GM12878 (cell line): ENCODE measurements at regions not wholly inside any gene's neighbourhood (a gene's known extent, or its start where the extent isn't known, plus 50 kb on each side); places are given as distances from the start of the nearest gene placed in this dataset.
A peak's percentile ranks its signal among the peaks of the same experiment; 100 is the strongest.
"Not testable (repeated sequence)": the region's sequence is repeated elsewhere in the genome, so short reads cannot be mapped to it uniquely, and the experiment has no call there.

Experiments
- ATAC-seq: fragments of 200-7000 bp; cut with Tn5 transposase; 3 replicates; pipeline ENCODE4 v1.9.1; 2020; ENCODE audit warnings: mild to moderate bottlenecking, moderate library complexity
- BruUV-seq: library from RNA; stranded (reverse); fragments of 400-500 nt; replicated peaks from 2 replicates; lab custom pipeline; 2021; lab: Mats Ljungman, UMichigan
- CTCF ChIA-PET: fragments of 300-600 bp; sonication (Branson Sonifier 250); formaldehyde crosslinking; extraction: SDS; loops from one replicate; lab custom pipeline; 2021; ENCODE audit warnings: inconsistent platforms; lab: Yijun Ruan, JAX
- POLR2A ChIA-PET: fragments of 350-600 bp; formaldehyde crosslinking; extraction: SDS; loops from one replicate; lab custom pipeline; 2021; ENCODE audit warnings: inconsistent platforms; lab: Charles Lee
- RAD21 ChIA-PET: fragments of 300-600 bp; sonication (Branson Sonifier 250); formaldehyde crosslinking; loops from one replicate; lab custom pipeline; 2023; ENCODE audit warnings: antibody characterized with exemption; ENCODE audit not compliant: unreplicated experiment; lab: Charles Lee
- SMC1A ChIA-PET: fragments of 300-600 bp; sonication (Branson Sonifier 250); formaldehyde crosslinking; loops from one replicate; lab custom pipeline; 2023; ENCODE audit not compliant: unreplicated experiment, uncharacterized antibody; lab: Charles Lee
- DNase-seq: peaks from one replicate; pipeline ENCODE4 v3.0.0-alpha.2; 2011; ENCODE audit warnings: low read depth, low spot score
- FAIRE-seq: peaks from 3 replicates; lab custom pipeline; 2011; peaks lifted over from hg19 to GRCh38; lab: Jason Lieb, UNC
- H2AFZ ChIP-seq: 2 replicates; pipeline ENCODE4 v1.6.0; 2011; ENCODE audit warnings: low read depth, low read length, control low read depth; ENCODE audit not compliant: control insufficient read depth
- H3K27ac ChIP-seq: 2 replicates; pipeline ENCODE4 v1.5.1; 2011; ENCODE audit warnings: control low read depth; ENCODE audit not compliant: control insufficient read depth, insufficient read depth
- H3K27me3 ChIP-seq, 2 experiments: replicated peaks in 1 of 2; 2 replicates each; pipeline versions ENCODE4 v1.6.0 to v1.6.1; 2011; ENCODE audit warnings: low read length in 1 of 2; ENCODE audit not compliant: control insufficient read depth in 2 of 2, insufficient read depth in 2 of 2
- H3K36me3 ChIP-seq, 2 experiments: 2 replicates each; pipeline ENCODE4 v1.5.1; 2011; ENCODE audit warnings: low read length in 1 of 2; ENCODE audit not compliant: control insufficient read depth in 2 of 2, insufficient read depth in 2 of 2
- H3K4me1 ChIP-seq: 2 replicates; pipeline ENCODE4 v1.6.1; 2011; ENCODE audit warnings: mild to moderate bottlenecking, low read length, moderate library complexity, mixed read lengths; ENCODE audit not compliant: control insufficient read depth, insufficient read depth
- H3K4me2 ChIP-seq: 2 replicates; pipeline ENCODE4 v1.6.0; 2011; ENCODE audit warnings: control low read depth; ENCODE audit not compliant: control insufficient read depth, insufficient read depth
- H3K4me3 ChIP-seq: fragments of 200-600 bp; sonication (generic); 2 replicates; pipeline ENCODE4 v1.5.1; 2016
- H3K79me2 ChIP-seq: 2 replicates; pipeline ENCODE4 v1.6.0; 2011; ENCODE audit warnings: low read length; ENCODE audit not compliant: control insufficient read depth, insufficient read depth
- H3K9ac ChIP-seq: 2 replicates; pipeline ENCODE4 v1.8.0; 2011; ENCODE audit warnings: low read length, control low read depth, mixed read lengths; ENCODE audit not compliant: control insufficient read depth, insufficient read depth
- H3K9me3 ChIP-seq: replicated peaks from 3 replicates; pipeline ENCODE4 v1.5.1; 2011; ENCODE audit warnings: mild to moderate bottlenecking, low read length; ENCODE audit not compliant: control insufficient read depth, insufficient read depth
- H4K20me1 ChIP-seq: 2 replicates; pipeline ENCODE4 v1.6.0; 2011; ENCODE audit not compliant: control insufficient read depth, insufficient read depth
- SPI1 ChIP-seq: IDR thresholded peaks from 2 replicates; pipeline ENCODE4 v1.6.1; 2011; ENCODE audit warnings: low read depth, mild to moderate bottlenecking, low read length, moderate library complexity, borderline replicate concordance; ENCODE audit not compliant: insufficient read depth
- WGBS: methylation state at CpG from one replicate; pipeline ENCODE4 v1.1.6; 2016; ENCODE audit warnings: low lambda C conversion rate; ENCODE audit not compliant: insufficient replicate concordance, insufficient coverage; ENCODE audit errors: missing lambda C conversion rate; 5-methylcytosine and 5-hydroxymethylcytosine counted together
- in situ Hi-C: fragments of 300-500 bp; cut with MboI; formaldehyde crosslinking; loops from 9 replicates; pipeline ENCODE4 v1.14.3; 2018; ENCODE audit warnings: mixed read lengths
- intact Hi-C: fragments of 100-400 bp; cut with micrococcal nuclease; formaldehyde crosslinking; loops from one replicate; pipeline ENCODE4 v1.14.2; 2022; ENCODE audit not compliant: unreplicated experiment
- TF ChIP-seq, protein P1 (sequence below): fragments of 450-650 bp; IDR thresholded peaks from 2 replicates; pipeline ENCODE4 v1.6.1; 2017; ENCODE audit warnings: mild to moderate bottlenecking, moderate library complexity

DNA sequence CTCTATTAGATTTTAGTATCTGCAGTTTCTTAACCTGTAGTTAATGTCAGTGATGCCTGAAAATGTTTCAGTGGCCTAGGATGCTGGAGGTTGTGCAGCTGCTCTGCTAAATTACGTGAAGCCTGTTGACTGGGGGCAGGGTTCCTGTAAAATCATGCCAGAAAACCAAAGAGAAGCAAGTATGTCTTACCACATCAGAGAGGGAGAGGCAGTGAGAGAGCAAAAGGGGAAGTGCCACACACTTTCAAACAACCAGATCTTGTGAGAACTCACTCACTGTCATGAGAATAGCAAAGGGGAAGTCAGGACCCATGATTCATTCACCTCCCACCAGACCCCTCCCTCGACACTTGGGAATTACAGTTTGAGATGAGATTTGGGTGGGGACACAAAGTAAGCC lies 83.9 kb upstream of the CYLC2 start:
- H3K4me2 ChIP-seq = no peak overlapping the region
- H2AFZ ChIP-seq = no peak overlapping the region
- WGBS = 0% methylated on average over 2 of the region's 2 CpGs
- TF ChIP-seq SPI1 = peak; percentile 75
- TF ChIP-seq, protein P1, sequence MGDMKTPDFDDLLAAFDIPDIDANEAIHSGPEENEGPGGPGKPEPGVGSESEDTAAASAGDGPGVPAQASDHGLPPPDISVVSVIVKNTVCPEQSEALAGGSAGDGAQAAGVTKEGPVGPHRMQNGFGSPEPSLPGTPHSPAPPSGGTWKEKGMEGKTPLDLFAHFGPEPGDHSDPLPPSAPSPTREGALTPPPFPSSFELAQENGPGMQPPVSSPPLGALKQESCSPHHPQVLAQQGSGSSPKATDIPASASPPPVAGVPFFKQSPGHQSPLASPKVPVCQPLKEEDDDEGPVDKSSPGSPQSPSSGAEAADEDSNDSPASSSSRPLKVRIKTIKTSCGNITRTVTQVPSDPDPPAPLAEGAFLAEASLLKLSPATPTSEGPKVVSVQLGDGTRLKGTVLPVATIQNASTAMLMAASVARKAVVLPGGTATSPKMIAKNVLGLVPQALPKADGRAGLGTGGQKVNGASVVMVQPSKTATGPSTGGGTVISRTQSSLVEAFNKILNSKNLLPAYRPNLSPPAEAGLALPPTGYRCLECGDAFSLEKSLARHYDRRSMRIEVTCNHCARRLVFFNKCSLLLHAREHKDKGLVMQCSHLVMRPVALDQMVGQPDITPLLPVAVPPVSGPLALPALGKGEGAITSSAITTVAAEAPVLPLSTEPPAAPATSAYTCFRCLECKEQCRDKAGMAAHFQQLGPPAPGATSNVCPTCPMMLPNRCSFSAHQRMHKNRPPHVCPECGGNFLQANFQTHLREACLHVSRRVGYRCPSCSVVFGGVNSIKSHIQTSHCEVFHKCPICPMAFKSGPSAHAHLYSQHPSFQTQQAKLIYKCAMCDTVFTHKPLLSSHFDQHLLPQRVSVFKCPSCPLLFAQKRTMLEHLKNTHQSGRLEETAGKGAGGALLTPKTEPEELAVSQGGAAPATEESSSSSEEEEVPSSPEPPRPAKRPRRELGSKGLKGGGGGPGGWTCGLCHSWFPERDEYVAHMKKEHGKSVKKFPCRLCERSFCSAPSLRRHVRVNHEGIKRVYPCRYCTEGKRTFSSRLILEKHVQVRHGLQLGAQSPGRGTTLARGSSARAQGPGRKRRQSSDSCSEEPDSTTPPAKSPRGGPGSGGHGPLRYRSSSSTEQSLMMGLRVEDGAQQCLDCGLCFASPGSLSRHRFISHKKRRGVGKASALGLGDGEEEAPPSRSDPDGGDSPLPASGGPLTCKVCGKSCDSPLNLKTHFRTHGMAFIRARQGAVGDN = no peak
- ChIA-PET RAD21 (no interaction called here), SMC1A (no interaction called here), POLR2A (no interaction called here), CTCF (no interaction called here)
- no peaks in the 10 kb centered on the region for H3K9me3 ChIP-seq
- H3K9ac ChIP-seq = no peak overlapping the region
- H3K27ac ChIP-seq = no peak overlapping the region
- H3K79me2 ChIP-seq = no peaks in the 10 kb centered on the region
- no peaks in the 10 kb centered on the region for H4K20me1 ChIP-seq
- intact Hi-C loops (no loop called here), in situ Hi-C loops (no loop called here)
- no peak for ATAC-seq
- H3K36me3 ChIP-seq = no peaks in the 10 kb centered on the region
- no peak for FAIRE-seq
- no peaks in the 10 kb centered on the region for H3K4me1 ChIP-seq
- H3K27me3 ChIP-seq = no peaks in the 10 kb centered on the region
- BruUV-seq = no TSS peak
- H3K4me3 ChIP-seq = no peak overlapping the region
- DNase-seq = no peak

DNA sequence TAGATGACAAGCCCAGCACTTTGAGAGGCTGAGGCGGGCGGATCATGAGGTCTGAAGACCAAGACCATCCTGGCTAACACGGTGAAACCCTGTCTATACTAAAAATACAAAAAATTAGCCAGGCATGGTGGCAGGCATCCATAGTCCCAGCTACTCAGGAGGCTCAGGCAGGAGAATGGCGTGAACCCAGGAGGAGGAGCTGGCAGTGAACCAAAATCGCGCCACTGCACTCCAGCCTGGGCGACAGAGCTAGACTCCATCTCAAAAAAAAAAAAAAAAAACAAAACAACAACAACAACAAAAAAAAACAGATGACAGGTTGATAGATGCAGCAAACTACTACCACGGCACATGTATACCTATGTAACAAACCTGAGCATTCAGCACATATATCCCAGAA lies 89.3 kb upstream of the CYLC2 start:
- POLR2A ChIA-PET, H3K4me1 ChIP-seq, H4K20me1 ChIP-seq, H3K27me3 ChIP-seq, RAD21 ChIA-PET, FAIRE-seq, H3K27ac ChIP-seq, SMC1A ChIA-PET, H3K9me3 ChIP-seq, H3K36me3 ChIP-seq, intact Hi-C loops, in situ Hi-C loops, ATAC-seq, DNase-seq, H3K79me2 ChIP-seq, H3K4me3 ChIP-seq, H2AFZ ChIP-seq, BruUV-seq, H3K9ac ChIP-seq, H3K4me2 ChIP-seq, CTCF ChIA-PET: not testable (repeated sequence)
- 62% methylated on average over 4 of the region's 8 CpGs for WGBS
